ENCODE measurements at regions not wholly inside any gene's neighbourhood (a gene's known extent, or its start where the extent isn't known, plus 50 kb on each side); places are given as distances from the start of the nearest gene placed in this dataset.
"Not testable (repeated sequence)": the region's sequence is repeated elsewhere in the genome, so short reads cannot be mapped to it uniquely, and the experiment has no call there.

DNA sequence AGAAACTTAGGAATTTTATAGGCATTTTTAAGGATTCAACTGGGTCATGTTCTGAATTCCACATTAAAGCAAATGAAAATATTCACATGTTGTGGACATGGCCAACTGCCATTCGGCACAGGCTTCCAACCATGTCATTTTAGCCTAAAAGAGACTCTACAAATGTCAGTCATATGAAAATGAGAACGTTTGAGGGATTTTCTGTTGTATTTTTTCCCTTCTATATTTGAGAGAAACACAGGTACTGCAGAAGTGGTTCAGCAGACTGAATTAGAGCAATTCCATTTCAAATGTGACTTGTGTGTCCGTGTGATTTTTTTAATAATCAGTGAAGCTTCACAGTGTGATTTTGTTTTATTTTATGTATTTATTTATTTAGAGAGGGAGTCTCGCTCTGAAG lies 124.3 kb downstream of the TP53TG3F start:
- not testable (repeated sequence) for H3K4me1 ChIP-seq

DNA sequence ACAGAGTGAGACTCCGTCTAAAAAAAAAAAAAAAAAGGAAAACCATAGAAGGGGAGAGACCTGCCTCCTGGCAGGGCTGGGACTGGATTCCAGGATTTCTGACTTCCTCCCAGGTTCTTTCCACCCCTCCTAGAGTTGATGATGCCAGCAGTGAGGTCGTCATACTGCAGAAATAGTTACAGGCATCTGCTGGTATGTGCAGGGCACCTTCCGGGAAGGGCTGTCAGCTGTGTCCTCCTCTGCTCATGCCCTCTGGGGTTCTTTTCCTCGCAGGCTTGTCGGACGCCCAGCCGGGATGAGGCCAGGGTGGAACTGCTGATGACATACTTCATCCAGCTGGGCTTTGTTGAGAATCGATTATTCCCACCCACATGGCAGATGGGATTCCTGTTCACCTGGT lies 129.2 kb downstream of the TP53TG3F start:
- H3K9me3 ChIP-seq (replicated peaks); DNase-seq; H3K36me3 ChIP-seq; H3K4me3 ChIP-seq; H3K4me1 ChIP-seq; H3K27me3 ChIP-seq; H3K27ac ChIP-seq: not testable (repeated sequence)

More for the DNA sequence above, 124.3 kb downstream of the TP53TG3F start:
- H3K4me3 ChIP-seq; H3K36me3 ChIP-seq; H3K27ac ChIP-seq; H3K27me3 ChIP-seq; DNase-seq; H3K9me3 ChIP-seq (replicated peaks): not testable (repeated sequence)

- not testable (repeated sequence) for H3K27me3 ChIP-seq; H3K4me1 ChIP-seq; H3K4me3 ChIP-seq; DNase-seq; H3K27ac ChIP-seq; H3K36me3 ChIP-seq; H3K9me3 ChIP-seq (replicated peaks)
Observed at GRCh38 chr16:33593344-33593743, 133.9 kb downstream of the TP53TG3F start.

DNA sequence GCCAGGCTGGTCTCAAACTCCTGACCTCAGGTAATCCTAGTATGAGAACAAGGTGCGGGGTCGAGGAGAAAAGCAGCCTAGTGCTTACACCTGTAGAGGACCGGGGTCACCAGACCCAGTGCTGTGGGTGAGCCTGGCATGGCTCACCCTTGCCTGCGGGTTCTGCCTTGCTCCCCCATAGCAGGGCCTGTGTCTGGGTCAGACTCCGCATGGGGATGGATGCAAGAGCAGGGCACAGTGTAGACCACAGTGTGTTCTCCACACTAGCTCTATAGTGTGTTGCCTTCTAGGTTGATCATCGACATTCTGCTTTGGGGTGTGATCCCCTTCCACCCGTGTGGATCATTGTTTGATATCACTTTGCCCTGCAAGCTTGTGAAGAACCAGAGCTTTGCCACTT lies 135.7 kb downstream of the TP53TG3F start:
- not testable (repeated sequence) for DNase-seq; H3K27ac ChIP-seq; H3K27me3 ChIP-seq; H3K36me3 ChIP-seq; H3K4me1 ChIP-seq; H3K9me3 ChIP-seq (replicated peaks); H3K4me3 ChIP-seq

GRCh38 chr16:33601029-33601428 lies 141.6 kb downstream of the TP53TG3F start:
- not testable (repeated sequence) for H3K4me3 ChIP-seq; H3K9me3 ChIP-seq (replicated peaks); H3K27ac ChIP-seq; H3K36me3 ChIP-seq; H3K4me1 ChIP-seq; H3K27me3 ChIP-seq; DNase-seq

DNA sequence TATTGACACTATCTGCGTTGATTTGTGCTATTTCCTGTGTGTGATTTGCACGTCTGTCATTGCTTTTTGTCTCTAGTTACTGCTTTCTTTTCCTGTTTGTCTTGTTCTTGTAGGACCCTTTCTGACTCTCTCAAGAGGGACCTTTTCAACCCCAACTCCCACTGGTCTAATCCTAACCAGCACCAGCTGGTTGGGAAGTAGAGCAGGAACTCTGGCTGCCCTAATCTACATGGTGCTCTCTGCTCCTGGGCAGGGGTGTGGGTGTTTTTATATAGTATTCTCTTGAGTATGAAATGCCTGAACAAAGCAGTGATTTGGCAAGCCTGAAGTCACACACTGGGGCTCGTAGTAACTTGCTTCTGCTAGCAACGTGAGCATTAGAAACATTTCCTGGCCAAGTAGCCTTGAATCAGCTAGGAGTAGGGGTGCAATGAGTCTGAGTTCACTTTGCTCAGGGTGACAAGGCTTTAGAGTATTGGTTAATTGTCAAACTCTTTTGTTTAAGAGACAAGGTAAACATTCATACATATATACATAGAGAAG lies 164.2 kb downstream of the TP53TG3F start:
- H3K4me3 ChIP-seq; H3K27ac ChIP-seq; H3K4me1 ChIP-seq; H3K36me3 ChIP-seq; H3K9me3 ChIP-seq (replicated peaks); DNase-seq; H3K27me3 ChIP-seq: not testable (repeated sequence)

DNA sequence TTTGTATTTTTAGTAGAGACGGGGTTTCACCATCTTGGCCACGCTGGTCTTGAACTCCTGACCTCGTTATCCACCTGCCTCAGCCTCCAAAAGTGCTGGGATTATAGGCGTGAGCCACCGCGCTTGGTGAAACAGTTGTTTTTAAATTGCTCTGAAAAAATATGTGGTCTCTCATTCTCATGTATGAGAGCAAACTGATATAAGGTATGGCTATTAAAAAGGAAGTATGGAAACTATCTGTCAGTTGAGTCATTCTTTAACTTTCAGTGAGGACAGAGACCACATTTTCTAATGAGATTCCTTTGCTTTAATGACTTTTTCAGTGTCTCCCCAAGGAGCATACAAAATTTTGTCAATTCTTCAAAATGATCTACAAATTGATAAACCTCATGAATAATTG lies 169.5 kb downstream of the TP53TG3F start:
- H3K9me3 ChIP-seq (replicated peaks); DNase-seq; H3K36me3 ChIP-seq; H3K27ac ChIP-seq; H3K4me3 ChIP-seq; H3K4me1 ChIP-seq; H3K27me3 ChIP-seq: not testable (repeated sequence)

DNA sequence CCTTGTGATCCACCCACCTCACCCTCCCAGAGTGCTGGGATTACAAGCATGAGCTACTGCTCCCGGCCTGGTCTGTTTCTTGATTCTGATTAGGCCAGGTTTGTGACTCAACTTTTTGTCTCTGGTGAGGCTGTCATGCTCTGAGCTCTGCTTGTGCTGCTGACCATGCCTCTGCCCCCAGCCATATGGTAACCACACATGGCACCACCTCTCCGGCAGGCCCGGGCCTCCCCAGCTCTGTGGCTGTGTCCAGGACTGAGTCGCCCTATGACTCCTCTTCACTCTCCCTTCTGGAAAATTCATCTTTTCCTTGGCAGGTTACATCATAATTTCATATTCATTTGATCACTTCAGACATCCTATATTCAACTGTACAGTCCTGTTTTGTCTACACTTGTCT lies 172.3 kb downstream of the TP53TG3F start:
- H3K9me3 ChIP-seq (replicated peaks); H3K36me3 ChIP-seq; DNase-seq; H3K4me1 ChIP-seq; H3K27me3 ChIP-seq; H3K27ac ChIP-seq; H3K4me3 ChIP-seq: not testable (repeated sequence)

DNA sequence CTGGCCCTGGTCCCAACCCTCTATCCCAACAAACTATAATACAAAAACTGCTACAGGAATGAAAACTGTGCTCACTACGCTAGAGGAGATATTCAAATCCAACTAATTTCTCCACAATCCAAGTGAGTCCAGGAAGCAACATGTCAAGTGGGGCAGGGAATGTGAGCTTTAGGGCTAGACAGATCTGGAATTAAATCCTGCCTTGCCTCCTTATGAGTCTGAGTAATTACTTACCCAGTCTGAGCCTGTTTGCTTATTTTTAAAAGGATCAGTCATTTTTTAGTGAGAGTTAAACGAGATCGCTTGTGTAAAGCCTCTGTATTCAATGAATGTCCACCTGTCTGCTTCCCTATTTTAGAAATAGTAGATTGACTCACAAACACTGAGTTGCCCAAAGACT lies 174.6 kb downstream of the TP53TG3F start:
- not testable (repeated sequence) for H3K4me3 ChIP-seq; H3K36me3 ChIP-seq; H3K9me3 ChIP-seq (replicated peaks); DNase-seq; H3K27ac ChIP-seq; H3K4me1 ChIP-seq; H3K27me3 ChIP-seq

DNA sequence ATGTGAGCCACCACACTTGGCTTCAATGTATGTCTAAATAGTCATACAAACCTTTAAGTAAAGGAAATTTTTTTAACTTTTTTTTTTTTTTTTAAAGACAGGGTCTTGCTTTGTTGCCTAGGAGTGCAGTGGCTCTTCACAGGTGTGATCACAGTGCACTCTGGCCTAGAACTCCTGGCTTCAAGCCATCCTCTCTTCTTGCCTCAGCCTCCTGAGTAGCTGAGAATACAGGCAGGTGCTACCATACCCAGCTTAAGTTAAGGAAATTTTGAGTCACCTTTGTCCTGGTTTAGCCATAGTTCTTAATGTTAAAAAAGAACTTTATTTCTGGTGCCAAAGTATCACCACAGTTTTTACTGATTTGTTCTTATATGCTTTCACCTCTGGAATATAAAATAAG lies 177.3 kb downstream of the TP53TG3F start:
- not testable (repeated sequence) for H3K36me3 ChIP-seq; H3K27me3 ChIP-seq; H3K4me1 ChIP-seq; DNase-seq; H3K27ac ChIP-seq; H3K4me3 ChIP-seq; H3K9me3 ChIP-seq (replicated peaks)

- not testable (repeated sequence) for H3K4me3 ChIP-seq; DNase-seq; H3K27me3 ChIP-seq; H3K36me3 ChIP-seq; H3K4me1 ChIP-seq; H3K9me3 ChIP-seq (replicated peaks); H3K27ac ChIP-seq
Observed at GRCh38 chr16:33643270-33643669, 183.9 kb downstream of the TP53TG3F start.

- not testable (repeated sequence) for H3K4me1 ChIP-seq; H3K27me3 ChIP-seq; H3K36me3 ChIP-seq; DNase-seq; H3K27ac ChIP-seq; H3K9me3 ChIP-seq (replicated peaks); H3K4me3 ChIP-seq
Observed at GRCh38 chr16:33643698-33644381, 184.4 kb downstream of the TP53TG3F start.

DNA sequence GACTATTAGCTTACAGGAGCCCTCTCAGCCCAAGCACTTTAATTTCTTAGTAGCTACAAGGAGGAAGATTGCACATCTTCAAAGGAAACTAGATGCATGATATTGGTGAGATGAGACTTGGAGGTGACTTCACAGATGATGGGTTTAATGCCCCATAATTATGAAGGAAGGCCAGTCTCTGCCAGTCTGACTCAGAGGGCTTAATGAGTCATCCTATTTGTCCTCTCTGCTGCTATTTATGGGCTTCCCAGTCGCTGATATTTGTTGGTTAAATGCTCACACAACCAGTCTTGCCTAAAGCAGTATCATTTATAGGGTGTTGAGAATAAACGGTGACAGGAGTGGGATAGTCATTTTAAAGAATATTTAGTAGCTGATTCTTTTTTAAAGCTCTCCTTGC lies 187.0 kb downstream of the TP53TG3F start:
- not testable (repeated sequence) for H3K4me3 ChIP-seq; DNase-seq; H3K4me1 ChIP-seq; H3K9me3 ChIP-seq (replicated peaks); H3K27ac ChIP-seq; H3K36me3 ChIP-seq; H3K27me3 ChIP-seq

DNA sequence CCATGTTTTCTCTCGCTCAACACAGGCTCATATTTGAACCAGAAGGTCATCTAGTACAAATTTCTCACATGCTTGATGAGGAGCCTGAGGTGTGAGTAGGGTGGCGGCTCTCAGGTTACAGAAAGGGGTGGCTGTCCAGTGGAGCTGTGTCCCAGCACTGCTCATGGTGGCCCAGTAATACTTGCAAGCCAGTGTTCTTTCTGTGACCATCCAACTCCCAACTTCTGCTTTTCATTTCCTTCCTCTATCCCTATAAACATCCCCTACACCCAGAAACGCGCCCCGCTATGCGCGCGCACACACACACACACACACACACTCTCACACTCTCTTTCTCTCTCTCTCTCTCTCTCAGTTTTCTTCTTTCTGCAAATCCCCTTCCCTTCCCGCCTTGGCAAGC lies 196.3 kb downstream of the TP53TG3F start:
- H3K4me3 ChIP-seq; DNase-seq; H3K36me3 ChIP-seq; H3K4me1 ChIP-seq; H3K27me3 ChIP-seq; H3K27ac ChIP-seq; H3K9me3 ChIP-seq (replicated peaks): not testable (repeated sequence)

DNA sequence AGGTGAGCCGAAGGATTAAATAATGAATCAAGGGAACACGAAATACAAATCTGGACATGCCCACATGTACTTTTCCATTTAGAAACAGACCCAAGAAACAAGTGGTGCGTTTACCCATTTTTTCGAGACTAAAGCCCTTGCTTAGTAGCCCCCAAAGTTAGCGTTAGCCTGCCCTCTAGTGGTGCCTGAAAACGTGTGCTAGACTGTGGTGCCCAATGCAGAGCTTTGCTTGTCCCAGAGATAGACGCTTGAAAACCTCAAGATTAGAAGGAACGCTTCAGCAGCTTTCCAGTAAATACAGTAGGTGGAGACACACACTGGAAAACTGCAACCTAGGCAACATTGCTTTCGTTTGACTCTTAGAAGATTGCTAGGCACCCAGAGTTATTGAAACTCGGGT lies 197.0 kb downstream of the TP53TG3F start:
- not testable (repeated sequence) for H3K4me3 ChIP-seq; H3K4me1 ChIP-seq; H3K27ac ChIP-seq; DNase-seq; H3K27me3 ChIP-seq; H3K9me3 ChIP-seq (replicated peaks); H3K36me3 ChIP-seq

DNA sequence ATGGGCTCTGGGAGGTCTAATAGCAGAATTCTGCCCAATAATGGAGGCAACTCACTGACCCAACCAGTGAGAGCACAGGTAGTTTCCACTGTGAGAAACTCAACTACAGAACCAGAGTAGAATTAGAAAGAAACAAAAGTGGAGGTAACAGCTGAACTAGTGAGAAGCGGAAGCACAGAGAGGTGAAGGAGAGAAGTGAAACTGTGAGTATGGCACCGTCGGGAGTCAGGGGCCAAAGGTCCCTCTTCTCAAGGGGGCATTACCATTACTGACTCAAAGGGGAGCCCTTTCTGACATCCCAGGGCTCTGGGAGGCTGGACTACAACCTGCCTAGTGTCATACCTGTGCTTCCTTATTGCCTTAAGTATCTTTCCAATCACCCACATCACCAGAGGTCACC lies 198.3 kb downstream of the TP53TG3F start:
- H3K4me3 ChIP-seq; H3K9me3 ChIP-seq (replicated peaks); H3K4me1 ChIP-seq; H3K27ac ChIP-seq; H3K36me3 ChIP-seq; DNase-seq; H3K27me3 ChIP-seq: not testable (repeated sequence)

Measured in SJCRH30 (cell line).